RKO (cell line): ENCODE measurements at regions not wholly inside any gene's neighbourhood (a gene's known extent, or its start where the extent isn't known, plus 50 kb on each side); places are given as distances from the start of the nearest gene placed in this dataset.
A peak's percentile ranks its signal among the peaks of the same experiment; 100 is the strongest.
"Not testable (repeated sequence)": the region's sequence is repeated elsewhere in the genome, so short reads cannot be mapped to it uniquely, and the experiment has no call there.

ENCODE experiments used
- DNase-seq: peaks from one replicate; pipeline ENCODE4 v3.0.0-alpha.2; 2016; ENCODE audit warnings: low spot score

DNA sequence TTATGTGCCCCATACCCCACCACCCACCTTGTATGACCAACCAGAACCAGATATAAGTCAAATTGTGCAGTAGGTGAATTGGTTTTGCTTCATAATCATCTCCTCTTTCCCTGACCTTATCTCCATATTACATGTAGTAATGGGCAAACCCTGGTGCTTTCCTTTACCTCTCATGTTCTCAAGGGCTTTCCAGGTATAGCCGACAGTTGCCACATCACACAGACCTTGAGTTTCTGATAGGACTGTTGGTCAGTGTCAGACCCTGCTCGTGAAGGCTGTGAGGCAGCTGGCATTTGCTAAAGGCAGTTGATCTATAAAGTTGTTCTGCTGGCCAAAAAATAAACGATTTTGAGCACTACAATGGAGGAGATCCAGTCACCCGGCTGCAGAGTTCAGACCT is 145.9 kb downstream of the ALX1 start:
- DNase-seq, result no peak

GRCh38 chr12:85433148-85433547 is 153.1 kb downstream of the ALX1 start:
- not testable (repeated sequence) for DNase-seq

DNA sequence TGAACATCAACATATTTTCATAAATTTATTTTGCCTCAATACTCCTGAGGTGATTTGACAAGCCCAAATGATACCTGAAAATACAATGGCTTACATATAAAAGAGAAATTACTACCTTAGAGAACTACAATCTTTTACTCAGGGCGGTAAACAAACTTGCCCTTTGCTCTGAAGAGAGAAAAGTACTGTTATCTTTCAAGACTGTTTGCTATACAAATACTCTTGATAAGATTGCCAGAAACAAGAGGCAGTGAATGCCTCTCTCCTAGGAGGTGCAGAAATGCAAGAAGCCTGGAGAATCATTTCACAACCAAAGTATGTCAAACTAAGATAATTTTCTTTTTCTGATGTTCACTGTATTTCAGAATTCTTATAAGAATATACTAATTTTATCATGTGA is 160.3 kb downstream of the ALX1 start:
- no peak for DNase-seq

DNA sequence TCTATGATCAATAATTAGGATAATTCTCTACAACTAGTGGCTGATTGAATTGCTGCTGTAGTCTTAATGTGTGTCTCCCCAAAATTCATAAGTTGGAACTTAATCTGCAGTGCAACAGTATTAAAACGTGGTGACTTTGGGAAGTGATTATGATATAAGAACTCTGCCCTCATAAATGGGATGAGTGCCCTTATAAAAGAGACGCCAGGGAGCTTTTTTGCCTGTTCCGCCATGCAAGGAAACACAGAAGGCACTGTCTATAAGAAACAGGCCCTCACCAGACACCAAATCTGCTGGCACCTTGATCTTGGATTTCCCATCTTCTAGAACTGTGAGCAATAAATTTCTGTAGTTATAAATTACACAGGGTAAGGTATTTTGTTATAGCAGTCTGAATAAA is 161.0 kb downstream of the ALX1 start:
- DNase-seq, result no peak

GRCh38 chr12:85441741-85442140 is 161.7 kb downstream of the ALX1 start:
- DNase-seq, result peak; percentile 40

DNA sequence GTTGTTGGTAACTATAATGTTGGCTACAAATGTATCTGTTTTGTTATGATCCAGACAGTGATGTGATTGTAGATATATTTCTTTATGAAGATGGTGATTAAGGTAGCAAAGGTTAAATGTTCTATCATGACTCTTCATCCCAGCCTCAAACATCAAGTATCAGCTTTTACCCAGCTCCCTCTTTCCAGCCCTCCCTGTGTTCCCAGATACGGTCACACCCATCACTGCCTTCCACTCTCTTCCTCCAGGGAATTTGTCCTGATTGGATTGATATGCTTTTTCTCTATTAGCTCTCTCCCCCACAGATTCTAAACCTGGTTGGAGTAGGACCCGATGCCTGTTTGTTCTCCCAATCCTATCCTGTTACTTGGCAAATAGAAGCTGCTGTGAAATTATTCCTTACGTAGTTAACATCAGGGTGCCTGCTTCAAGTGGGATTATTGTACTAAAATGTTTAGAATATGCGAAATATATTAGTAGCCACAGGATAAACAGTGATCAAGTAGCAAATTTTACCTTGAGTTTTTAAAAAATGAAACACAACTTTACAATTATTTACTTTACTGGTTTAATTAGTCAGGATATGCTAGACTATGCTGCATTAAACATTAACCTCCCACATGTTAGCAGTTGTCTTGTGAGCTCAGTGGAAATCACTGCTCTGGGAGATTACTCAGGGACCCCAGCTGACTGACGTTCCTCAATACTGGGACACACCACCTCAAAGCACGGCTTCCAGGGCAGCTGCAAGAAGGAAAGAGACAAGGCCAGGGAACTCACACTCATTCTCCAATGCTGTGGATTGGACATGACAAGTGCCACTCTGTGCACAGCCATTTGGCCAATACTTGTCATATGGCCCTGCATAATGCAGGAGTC is 165.3 kb downstream of the ALX1 start:
- no peak for DNase-seq

DNA sequence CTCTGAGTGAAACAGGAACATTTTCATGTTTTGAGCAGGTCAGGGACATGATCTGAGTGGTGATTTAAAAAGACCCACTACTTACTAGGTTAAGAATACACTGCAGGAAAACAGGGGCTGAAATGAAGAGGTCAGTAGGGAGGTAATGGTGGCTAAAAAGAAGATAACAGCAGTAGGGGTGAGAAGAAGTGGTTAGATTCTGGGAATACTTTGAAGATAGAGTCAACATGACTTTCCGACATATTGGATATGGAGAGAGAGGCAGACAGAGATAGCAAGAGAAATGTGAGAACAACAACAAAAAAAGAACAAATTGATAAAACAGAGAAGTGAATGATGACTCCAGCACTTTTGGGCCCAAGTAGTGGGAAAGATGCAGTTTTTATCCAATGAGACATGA is 168.0 kb downstream of the ALX1 start:
- no peak for DNase-seq

DNA sequence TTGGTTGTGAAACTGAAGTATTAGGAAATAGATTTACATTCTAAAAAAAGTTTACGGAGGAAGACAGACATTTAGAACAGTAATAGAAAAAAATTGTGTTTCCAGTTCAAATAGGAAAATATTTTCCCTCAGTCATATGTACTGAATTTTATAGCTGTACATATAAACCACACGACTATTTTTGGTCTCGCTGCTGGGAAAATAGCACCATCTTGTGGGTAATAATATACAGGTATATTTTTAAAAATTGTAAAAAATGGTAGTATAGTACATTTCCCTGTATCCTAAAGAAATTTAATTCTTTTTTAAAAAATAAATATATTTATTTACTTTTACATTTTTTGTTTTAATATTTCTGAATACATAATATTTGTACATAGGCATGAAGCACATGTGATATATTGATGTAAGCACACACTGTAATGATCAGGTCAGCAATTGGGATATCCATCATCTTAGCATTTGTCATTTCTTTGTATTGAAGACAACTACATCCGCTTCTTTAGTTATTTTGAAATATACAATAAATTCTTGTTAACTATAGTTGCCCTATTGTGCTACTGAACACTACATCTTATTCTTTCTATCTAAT is 168.6 kb downstream of the ALX1 start:
- peak; percentile 39 for DNase-seq

DNA sequence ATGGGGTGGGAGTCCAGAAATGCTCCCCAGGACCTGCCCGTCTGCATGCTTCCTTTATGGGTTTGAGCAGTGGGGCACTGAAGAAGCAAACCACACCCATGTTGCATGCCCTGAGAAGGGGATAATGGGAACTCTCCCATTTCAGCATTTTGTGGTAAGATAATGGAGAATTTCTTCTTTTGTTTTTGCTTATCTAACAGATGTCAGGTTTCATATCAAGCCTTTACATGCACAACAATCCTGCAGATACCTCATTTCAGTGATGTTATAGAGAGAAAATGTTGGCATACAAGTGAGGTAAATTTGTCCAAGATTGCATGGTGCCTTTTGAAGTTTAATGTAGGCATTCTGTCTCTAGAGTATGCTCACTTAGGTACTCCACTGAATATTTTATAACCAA is 177.0 kb downstream of the ALX1 start:
- DNase-seq, result no peak

GRCh38 chr12:85461127-85461526 is 181.1 kb downstream of the ALX1 start:
- DNase-seq, result no peak

DNA sequence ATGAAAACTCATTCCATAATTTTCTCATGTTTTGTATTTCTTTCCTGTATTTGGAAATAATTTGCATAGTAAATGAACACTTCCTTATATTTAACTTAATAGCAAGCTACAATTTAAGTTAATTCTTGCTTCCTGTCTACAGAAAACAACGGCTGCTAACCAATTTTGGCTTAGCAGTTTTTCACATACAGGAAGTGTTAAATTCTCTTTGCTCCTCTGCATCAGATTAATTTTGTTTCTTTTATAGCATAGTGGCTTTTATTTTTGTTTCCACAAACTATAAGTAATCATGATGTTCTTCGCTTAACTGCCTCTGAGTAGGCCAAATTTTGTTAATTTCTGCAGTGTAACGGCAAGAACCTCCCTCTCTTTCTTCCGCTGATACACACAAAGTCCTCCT is 182.9 kb downstream of the ALX1 start:
- no peak for DNase-seq

GRCh38 chr12:85466890-85467289 is 186.9 kb downstream of the ALX1 start:
- DNase-seq, result no peak

DNA sequence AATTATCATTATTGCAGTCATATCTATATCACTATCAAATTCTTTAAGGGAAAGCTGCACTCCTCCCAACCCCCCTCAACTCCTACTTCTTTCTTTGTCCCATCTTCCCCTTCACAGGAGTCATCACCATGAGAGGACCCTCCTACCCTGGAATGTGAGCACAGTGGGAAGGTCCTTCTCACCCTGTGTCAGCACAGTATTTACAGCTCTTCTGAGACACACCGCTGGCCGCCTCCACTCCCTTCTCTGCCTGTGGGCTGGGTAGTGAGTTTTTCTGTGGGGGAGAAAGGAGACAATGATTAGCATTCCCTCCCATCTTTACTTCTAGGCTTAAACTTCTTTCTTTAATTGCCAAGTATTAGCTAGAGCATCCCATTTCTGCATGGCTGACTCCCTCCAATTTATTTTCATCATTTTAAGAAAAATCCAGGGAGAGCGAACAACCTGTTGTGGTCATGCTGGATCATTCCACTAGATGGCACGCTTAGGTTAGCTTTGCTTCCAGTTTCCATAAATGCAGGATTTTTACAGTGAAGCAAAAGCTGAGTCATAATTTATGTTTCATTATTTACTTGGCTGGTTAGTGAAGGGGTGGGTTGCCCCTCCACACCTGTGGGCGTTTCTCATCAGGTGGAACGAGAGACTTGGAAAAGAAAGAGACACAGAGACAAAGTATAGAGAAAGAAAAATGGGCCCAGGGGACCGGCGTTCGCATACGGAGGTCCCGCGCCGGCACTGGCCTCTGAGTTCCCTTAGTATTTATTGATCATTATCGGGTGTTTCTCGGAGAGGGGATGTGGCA is 188.5 kb downstream of the ALX1 start:
- DNase-seq, result peak; percentile 78

DNA sequence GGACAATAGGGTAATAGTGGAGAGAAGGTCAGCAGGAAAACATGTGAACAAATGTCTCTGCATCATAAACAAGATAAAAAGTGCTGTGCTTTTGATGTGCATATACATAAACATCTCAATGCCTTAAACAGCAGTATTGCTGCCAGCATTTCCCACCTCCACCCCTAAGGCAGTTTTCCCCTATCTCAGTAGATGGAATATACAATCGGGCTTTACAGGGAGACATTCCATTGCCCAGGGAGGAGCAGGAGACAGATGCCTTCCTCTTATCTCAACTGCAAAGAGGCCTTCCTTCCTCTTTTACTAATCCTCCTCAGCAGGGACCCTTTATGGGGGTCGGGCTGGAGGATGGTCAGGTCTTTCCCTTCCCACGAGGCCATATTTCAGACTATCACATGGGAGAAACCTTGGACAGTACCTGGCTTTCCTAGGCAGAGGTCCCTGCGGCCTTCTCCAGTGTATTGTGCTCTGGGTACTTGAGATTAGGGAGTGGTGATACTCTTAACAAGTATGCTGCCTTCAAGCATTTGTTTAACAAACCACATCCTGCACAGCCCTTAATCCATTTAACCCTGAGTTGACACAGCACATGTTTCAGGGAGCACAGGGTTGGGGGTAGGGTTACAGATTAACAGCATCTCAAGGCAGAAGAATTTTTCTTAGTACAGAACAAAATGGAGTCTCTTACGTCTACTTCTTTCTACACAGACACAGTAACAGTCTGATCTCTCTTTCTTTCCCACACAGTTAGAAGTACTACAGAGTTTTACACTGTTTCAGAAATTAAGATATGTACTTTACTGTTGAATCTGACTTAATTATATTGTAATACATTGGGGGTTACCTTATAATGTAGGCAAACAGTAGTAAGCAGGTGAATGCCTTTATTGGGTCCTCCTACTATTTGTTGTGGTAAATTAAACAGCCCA is 189.4 kb downstream of the ALX1 start:
- not testable (repeated sequence) for DNase-seq

DNA sequence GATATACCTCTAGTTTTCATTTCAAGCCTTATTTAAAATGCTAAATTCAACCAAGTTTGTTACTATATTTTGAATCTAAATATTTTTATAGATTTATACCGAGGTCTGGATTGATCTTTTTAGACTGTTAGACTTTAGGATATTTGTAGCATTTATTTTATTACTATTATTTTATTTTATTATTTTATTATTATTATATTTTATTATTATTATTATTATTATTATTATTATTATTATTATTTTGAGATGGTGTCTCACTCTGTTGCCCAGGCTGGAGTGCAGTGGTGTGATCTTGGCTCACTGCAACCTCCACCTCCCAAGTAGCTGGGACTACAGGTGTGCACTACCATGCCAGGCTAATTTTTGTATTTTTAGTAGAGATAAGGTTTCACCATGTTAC is 195.3 kb downstream of the ALX1 start:
- DNase-seq, result not testable (repeated sequence)

DNA sequence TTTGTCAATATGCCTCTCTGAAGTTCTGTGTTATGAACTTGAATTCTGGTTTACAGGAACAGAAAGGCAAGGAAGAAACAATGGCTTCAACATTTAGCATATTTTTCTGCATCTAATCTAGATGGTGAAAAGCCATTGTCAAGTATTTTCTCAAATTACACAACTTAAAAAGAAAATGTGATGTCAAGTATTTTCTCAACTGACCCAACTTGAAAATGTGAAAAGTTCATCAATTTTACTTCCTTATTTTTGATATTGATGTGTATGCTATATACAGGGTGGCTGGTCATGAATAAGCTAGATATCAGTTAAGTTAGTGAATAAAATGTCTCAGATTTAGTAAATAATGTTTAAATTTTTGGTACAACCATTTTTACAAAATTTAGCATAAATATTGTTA is 196.7 kb downstream of the ALX1 start:
- no peak for DNase-seq

DNA sequence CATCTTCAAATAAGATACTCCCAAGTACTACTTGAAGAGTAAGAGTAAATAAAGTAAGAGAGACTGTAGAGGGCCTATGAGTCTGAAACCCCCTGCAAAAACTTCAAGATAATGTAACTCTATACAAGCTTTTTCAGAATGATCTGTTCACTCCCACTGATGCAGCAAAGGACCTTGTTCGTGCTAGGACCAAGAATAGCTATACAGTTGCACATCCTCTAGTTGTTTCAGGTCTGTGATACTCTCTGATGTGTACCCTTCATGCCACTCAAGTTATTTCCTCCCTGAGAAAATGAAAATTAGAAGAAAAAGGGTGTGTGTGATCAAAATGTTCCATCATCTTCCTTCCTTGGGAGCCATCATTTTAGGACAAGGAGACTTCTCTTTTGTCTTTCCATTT is 204.4 kb downstream of the ALX1 start:
- no peak for DNase-seq

DNA sequence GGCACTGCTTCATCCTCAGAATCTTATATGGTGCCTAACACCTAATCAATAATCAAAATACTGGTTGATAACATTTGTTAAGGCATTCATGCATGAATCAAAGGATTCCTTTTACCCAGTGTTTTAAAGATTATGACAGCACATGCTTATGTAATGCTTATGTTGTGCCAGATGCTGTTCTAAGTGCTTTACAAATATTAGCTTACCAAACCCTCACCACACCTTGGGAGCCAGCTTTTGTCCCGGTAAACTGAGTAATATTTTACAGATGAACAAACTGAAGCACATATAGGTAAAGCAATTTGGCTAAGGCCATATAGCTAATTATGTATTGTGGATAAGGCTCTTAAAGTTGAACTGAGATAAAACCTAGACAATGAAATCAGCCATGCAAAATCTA is 209.2 kb downstream of the ALX1 start:
- no peak for DNase-seq

DNA sequence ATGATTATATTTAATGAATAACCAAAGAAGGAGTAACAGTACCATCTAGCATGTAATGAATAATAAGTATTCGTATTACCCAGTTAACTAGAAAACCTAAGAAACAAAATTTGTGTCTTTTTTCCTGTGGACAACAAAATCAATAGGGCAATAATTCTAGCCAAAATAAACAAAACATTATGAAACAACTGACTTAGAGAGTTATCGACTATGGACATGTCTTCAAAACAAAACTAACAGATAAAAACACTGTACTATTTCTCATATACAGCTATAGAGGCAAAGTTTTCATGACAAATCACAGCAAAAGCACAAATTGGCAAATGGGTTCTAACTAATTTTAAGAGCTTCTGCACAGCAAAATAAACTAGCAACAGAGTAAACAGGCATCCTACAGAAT is 224.1 kb downstream of the ALX1 start:
- DNase-seq, result no peak

DNA sequence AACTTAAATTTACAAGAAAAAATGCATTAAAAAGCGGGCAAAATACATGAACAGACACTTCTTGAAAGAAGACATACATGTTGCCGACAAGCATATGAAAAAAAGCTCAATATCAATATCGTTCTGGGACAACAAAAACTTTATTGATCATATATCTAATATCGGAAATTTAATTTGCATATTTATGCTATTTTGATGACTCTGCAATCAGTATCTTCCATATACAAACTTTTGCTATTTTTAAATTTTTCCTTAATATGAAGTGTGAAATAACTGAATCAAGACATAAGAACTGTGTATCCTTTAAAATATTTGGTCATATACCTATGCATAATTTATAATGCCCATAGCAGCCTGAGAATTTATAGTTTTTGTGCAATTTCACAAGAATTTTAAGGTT is 224.6 kb downstream of the ALX1 start:
- no peak for DNase-seq

DNA sequence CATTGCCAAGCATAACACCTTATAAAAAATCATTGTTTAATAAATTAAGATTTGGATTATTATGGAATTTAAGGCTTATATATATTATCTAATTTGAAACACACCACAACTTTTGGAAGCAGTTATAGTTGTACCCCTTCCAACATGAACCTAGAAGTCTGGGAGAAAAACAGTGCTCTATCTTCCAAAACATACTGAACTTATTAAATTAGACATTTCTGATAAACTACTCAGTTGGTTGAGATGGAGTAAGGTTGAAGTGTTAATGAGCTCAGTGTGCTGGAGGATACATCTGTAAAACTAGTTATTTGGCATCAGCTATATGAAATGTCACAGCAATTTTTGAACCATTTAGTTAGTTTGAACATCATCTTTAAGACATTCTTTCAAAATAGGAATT is 227.4 kb downstream of the ALX1 start:
- no peak for DNase-seq
